ENCODE measurements at regions not wholly inside any gene's neighbourhood (a gene's known extent, or its start where the extent isn't known, plus 50 kb on each side); places are given as distances from the start of the nearest gene placed in this dataset.
A peak's percentile ranks its signal among the peaks of the same experiment; 100 is the strongest.

DNA sequence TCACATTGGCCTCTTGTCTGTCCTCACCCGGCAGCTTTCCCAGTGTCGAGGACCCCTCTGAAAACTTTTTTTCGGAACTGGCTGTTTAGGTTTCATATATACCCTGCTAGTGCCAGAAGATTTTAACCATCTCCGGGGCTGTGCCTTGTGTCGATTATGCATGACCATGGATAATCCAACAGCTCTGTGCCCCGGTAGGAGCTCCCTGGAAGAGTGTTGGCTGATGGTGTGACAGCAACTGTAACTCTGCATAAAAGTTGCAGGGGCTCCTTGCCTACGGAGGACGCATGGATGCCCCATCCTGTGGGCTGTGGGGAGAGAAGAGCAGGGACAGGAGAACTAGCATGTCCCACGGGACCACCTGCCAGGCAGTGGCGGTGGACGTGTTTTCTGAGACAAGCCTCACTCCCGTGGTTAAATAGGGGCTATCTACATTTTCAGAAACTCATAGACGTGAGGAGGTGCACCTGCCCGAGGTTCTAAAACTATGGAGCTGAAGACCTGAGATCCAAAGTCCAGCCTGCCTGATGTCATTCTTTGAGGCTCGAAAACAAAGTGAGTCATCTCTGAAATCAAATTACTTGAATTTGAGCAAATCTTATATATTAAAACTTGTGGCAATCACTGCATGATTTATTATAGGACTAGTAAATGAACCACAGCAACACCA lies 437.2 kb upstream of the HS6ST1 start:
- Histone ChIP-seq H3K9me3 (no peaks in the 10 kb centered on the region), H3K4me1 (peaks cover 17% of the 10 kb centered on the region), H3K27me3 (no peaks in the 10 kb centered on the region), H3K27ac (no peak overlapping the region), H3K4me3 (peak overlapping the region in 1 of 2 donors; percentile 26), H3K36me3 (ENCODE audit: low read depth, missing control alignments) (no peaks in the 10 kb centered on the region)
- TF ChIP-seq, protein P1, sequence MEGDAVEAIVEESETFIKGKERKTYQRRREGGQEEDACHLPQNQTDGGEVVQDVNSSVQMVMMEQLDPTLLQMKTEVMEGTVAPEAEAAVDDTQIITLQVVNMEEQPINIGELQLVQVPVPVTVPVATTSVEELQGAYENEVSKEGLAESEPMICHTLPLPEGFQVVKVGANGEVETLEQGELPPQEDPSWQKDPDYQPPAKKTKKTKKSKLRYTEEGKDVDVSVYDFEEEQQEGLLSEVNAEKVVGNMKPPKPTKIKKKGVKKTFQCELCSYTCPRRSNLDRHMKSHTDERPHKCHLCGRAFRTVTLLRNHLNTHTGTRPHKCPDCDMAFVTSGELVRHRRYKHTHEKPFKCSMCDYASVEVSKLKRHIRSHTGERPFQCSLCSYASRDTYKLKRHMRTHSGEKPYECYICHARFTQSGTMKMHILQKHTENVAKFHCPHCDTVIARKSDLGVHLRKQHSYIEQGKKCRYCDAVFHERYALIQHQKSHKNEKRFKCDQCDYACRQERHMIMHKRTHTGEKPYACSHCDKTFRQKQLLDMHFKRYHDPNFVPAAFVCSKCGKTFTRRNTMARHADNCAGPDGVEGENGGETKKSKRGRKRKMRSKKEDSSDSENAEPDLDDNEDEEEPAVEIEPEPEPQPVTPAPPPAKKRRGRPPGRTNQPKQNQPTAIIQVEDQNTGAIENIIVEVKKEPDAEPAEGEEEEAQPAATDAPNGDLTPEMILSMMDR (IDR thresholded peaks at IDR 0.05) = no peak
- TF ChIP-seq POLR2A (IDR thresholded peaks at IDR 0.05) = no peak
- WGBS, 2 donors = 48 to 56% methylated on average over 15 of the region's 15 CpGs
- intact Hi-C loops (cut with DNase I; ENCODE audit: low total_unique reads) = no loop called here
- no peak for DNase-seq

DNA sequence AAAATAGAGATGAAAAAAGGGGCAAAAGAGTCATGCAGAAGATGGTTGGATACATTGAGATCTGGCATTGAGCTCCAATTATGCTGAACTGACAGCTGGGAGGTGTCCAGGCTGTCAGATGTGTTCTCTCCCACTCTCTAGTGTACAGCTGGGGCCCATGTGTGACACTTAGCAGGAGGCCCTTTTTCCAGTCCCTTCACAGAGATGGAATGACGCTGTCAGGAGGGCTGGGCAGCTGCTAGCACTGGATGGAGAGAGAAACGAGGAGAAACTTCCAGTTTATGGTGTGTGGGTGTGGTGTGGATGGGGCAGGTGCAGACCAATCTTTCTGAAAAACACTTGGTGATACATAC lies 437.7 kb upstream of the HS6ST1 start:
- intact Hi-C loops (cut with DNase I; ENCODE audit: low total_unique reads) = no loop called here
- no peak overlapping the region for H3K27ac ChIP-seq
- TF ChIP-seq, protein P1 (IDR thresholded peaks at IDR 0.05) = no peak
- TF ChIP-seq POLR2A (IDR thresholded peaks at IDR 0.05) = no peak
- DNase-seq = no peak
- 26 to 38% methylated on average over 2 of the region's 2 CpGs for WGBS, 2 donors
- H3K4me1 ChIP-seq = peaks cover 16% of the 10 kb centered on the region
- H3K9me3 ChIP-seq = no peaks in the 10 kb centered on the region
- no peak overlapping the region for H3K4me3 ChIP-seq
- no peaks in the 10 kb centered on the region for H3K36me3 ChIP-seq (ENCODE audit: low read depth, missing control alignments)
- no peaks in the 10 kb centered on the region for H3K27me3 ChIP-seq

DNA sequence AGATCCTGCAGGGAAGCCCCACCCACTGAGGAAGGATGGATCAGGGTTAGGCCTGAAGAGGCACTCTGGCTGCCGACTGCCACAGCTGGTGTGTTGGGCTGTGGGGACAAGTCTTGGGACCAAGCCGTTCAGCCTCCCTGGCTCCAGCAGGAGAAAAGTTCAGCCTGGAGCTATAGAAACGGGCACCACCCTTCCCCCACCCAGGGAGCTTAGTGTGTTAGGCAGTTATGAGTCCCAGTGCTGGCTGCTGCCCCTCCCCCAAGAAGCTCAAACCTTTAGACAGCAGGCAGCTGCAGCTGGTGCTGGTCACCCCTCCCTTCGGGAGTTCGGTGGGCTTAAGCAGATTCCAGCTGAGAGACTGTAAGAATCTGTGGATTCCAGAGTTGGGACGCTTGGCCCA lies 447.1 kb upstream of the HS6ST1 start:
- Histone ChIP-seq H3K27me3 (no peaks in the 10 kb centered on the region), H3K4me3 (no peak overlapping the region), H3K36me3 (ENCODE audit: low read depth, missing control alignments) (no peaks in the 10 kb centered on the region), H3K9me3 (no peaks in the 10 kb centered on the region), H3K27ac (no peak overlapping the region), H3K4me1 (no peaks in the 10 kb centered on the region)
- WGBS, 2 donors = 78 to 86% methylated on average over 3 to 6 of the region's 6 CpGs
- no peak for DNase-seq
- TF ChIP-seq POLR2A (IDR thresholded peaks at IDR 0.05) = no peak
- intact Hi-C loops (cut with DNase I; ENCODE audit: low total_unique reads) = no loop called here

DNA sequence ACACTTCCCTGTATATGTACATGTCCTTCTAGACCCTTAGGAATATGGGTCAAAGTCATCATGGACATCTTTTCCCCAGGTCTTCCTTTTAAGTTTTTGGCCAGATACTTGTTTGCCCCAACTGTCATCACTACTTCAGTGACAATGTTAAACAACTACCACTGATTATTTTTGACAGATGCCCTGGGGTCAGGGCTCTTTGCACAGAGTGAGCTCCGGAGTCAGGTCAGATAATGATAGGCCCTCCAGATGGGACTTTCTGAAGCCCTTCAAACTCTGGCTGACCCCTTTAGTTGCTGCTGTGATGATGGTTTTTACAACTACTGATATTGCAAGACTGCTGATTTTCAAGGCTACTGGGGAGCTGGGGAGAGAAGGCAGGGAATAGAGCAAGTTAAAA lies 449.4 kb upstream of the HS6ST1 start:
- no peak overlapping the region for H3K27ac ChIP-seq
- no peak overlapping the region for H3K4me3 ChIP-seq
- no peak for DNase-seq
- H3K36me3 ChIP-seq (ENCODE audit: low read depth, missing control alignments) = no peaks in the 10 kb centered on the region
- TF ChIP-seq, protein P1 (IDR thresholded peaks at IDR 0.05) = no peak
- TF ChIP-seq POLR2A (IDR thresholded peaks at IDR 0.05) = no peak
- no peaks in the 10 kb centered on the region for H3K4me1 ChIP-seq
- 58 to 100% methylated on average over 1 of the region's 1 CpG for WGBS, 2 donors
- H3K27me3 ChIP-seq = no peaks in the 10 kb centered on the region
- no peaks in the 10 kb centered on the region for H3K9me3 ChIP-seq
- intact Hi-C loops (cut with DNase I; ENCODE audit: low total_unique reads) = no loop called here

DNA sequence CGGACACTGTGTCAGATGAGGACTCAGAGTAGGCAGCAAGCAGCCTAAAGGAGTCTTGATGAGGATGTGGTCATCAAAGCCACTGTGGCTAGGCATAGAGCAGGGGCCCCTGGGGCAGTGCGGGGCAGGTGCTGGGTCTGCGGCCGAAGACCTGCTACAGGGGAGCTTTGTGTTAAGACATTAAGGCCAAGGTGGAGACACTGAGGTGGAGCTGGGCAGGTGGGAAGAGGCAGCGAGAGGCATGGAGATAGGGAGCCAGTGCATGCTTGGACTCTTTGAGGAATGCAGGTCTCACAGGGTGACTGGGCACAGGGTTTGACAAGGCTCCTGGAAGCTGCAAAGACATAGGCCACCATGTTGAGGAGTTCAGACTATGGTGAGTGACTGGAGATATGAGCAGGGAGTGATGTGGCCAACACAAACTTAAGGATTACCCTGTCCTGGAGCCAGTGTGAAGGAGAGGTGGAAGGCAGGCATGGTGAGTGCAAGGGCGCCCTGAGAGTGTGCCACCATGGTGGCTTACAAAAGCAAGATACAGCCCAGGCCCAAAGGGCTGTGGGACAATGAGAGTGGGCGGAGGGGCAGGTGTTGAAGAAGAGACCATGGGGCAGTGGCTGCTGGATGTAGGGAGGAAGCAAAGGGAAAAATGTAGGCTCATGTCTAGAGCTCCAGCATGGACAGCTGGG lies 450.9 kb upstream of the HS6ST1 start:
- Histone ChIP-seq H3K9me3 (no peaks in the 10 kb centered on the region), H3K4me1 (no peaks in the 10 kb centered on the region), H3K27me3 (no peaks in the 10 kb centered on the region), H3K27ac (no peak overlapping the region), H3K4me3 (no peak overlapping the region), H3K36me3 (ENCODE audit: low read depth, missing control alignments) (no peaks in the 10 kb centered on the region)
- intact Hi-C loops (cut with DNase I; ENCODE audit: low total_unique reads) = no loop called here
- peak; percentile 4 for DNase-seq
- 87 to 96% methylated on average over 7 of the region's 7 CpGs for WGBS, 2 donors
- TF ChIP-seq POLR2A (IDR thresholded peaks at IDR 0.05) = no peak
- TF ChIP-seq, protein P1 (IDR thresholded peaks at IDR 0.05) = no peak

All from testis (tissue), 2 donors.